GM23338 (cell line): ENCODE measurements at regions not wholly inside any gene's neighbourhood (a gene's known extent, or its start where the extent isn't known, plus 50 kb on each side); places are given as distances from the start of the nearest gene placed in this dataset.

Source experiments
- ATAC-seq: fragments of 200-7000 bp; cut with Tn5 transposase; 3 replicates; pipeline ENCODE4 v1.9.1; 2020
- DNase-seq: peaks from one replicate; pipeline ENCODE4 v3.0.0-alpha.2; 2015; ENCODE audit warnings: low spot score
- H2AFZ ChIP-seq: fragments of 200-600 bp; sonication (generic); 2 replicates; pipeline ENCODE4 v1.8.0; 2016; ENCODE audit warnings: antibody characterized with exemption, mild to moderate bottlenecking, moderate library complexity
- H3F3A ChIP-seq: fragments of 200-600 bp; sonication (generic); replicated peaks from 2 replicates; pipeline ENCODE4 v1.8.0; 2017; ENCODE audit warnings: antibody characterized with exemption, mixed run types, low read depth
- H3K27ac ChIP-seq: fragments of 200-600 bp; sonication (generic); 2 replicates; pipeline ENCODE4 v1.6.1; 2016; ENCODE audit warnings: low read depth
- H3K27me3 ChIP-seq: fragments of 200-600 bp; sonication (generic); 2 replicates; pipeline ENCODE4 v1.8.0; 2016; ENCODE audit warnings: mild to moderate bottlenecking, mixed run types, moderate library complexity; ENCODE audit not compliant: insufficient read depth
- H3K36me3 ChIP-seq: fragments of 200-600 bp; sonication (generic); 2 replicates; pipeline ENCODE4 v1.8.0; 2016; ENCODE audit warnings: mild to moderate bottlenecking; ENCODE audit not compliant: insufficient read depth
- H3K4me1 ChIP-seq: fragments of 200-600 bp; sonication (generic); 2 replicates; pipeline ENCODE4 v1.8.0; 2016; ENCODE audit warnings: mild to moderate bottlenecking, moderate library complexity; ENCODE audit not compliant: insufficient read depth
- H3K4me2 ChIP-seq: fragments of 200-600 bp; sonication (generic); 2 replicates; pipeline ENCODE4 v1.7.1; 2017; ENCODE audit warnings: mixed run types
- H3K4me3 ChIP-seq: fragments of 200-600 bp; sonication (generic); 2 replicates; pipeline ENCODE4 v1.6.1; 2016; ENCODE audit warnings: mixed run types
- H3K79me2 ChIP-seq: fragments of 200-600 bp; sonication (generic); replicated peaks from 2 replicates; pipeline ENCODE4 v1.8.0; 2017; ENCODE audit warnings: mild to moderate bottlenecking; ENCODE audit not compliant: insufficient read depth
- H3K9me2 ChIP-seq: fragments of 200-600 bp; sonication (generic); 2 replicates; pipeline ENCODE4 v1.8.0; 2017; ENCODE audit not compliant: insufficient read depth
- H4K20me1 ChIP-seq: fragments of 200-600 bp; sonication (generic); replicated peaks from 2 replicates; pipeline ENCODE4 v1.8.0; 2017; ENCODE audit warnings: mild to moderate bottlenecking; ENCODE audit not compliant: insufficient read depth
- H3K27ac Mint-ChIP-seq: 2 replicates; pipeline ENCODE4 v1.8.0; 2020; ENCODE audit warnings: inconsistent platforms, mild to moderate bottlenecking, moderate library complexity, mixed read lengths
- H3K27me3 Mint-ChIP-seq: 3 replicates; pipeline ENCODE4 v1.8.0; 2022; ENCODE audit warnings: low read depth, mild to moderate bottlenecking, moderate library complexity, mixed read lengths, inconsistent platforms; ENCODE audit not compliant: insufficient read depth, poor library complexity
- H3K36me3 Mint-ChIP-seq: 3 replicates; pipeline ENCODE4 v1.8.0; 2021; ENCODE audit warnings: low read depth, mild to moderate bottlenecking, inconsistent platforms, moderate library complexity, mixed read lengths
- H3K4me1 Mint-ChIP-seq: 3 replicates; pipeline ENCODE4 v1.8.0; 2020; ENCODE audit warnings: mild to moderate bottlenecking, inconsistent platforms, mixed read lengths
- H3K4me3 Mint-ChIP-seq: 3 replicates; pipeline ENCODE4 v1.8.0; 2021; ENCODE audit warnings: moderate library complexity, mild to moderate bottlenecking, inconsistent platforms, mixed read lengths
- H3K9me3 Mint-ChIP-seq: 3 replicates; pipeline ENCODE4 v1.8.0; 2020; ENCODE audit warnings: moderate library complexity, mild to moderate bottlenecking, inconsistent platforms, mixed read lengths
- CREB1 ChIP-seq: fragments of 250-450 bp; sonication (Bioruptor Pico); IDR thresholded peaks from 2 replicates; pipeline ENCODE4 v1.5.0; 2020; ENCODE audit warnings: low read depth, mild to moderate bottlenecking, moderate library complexity
- EZH2 ChIP-seq: fragments of 200-600 bp; sonication (generic); IDR thresholded peaks from one replicate; pipeline ENCODE4 v1.8.0; 2017; ENCODE audit warnings: antibody characterized with exemption, mild to moderate bottlenecking, low read depth; ENCODE audit not compliant: unreplicated experiment
- EZH2phosphoT487 ChIP-seq: fragments of 200-600 bp; sonication (generic); IDR thresholded peaks from one replicate; pipeline ENCODE4 v1.8.1; 2018; ENCODE audit warnings: antibody characterized with exemption; ENCODE audit not compliant: unreplicated experiment
- JUNB ChIP-seq: IDR thresholded peaks from one replicate; pipeline ENCODE4 v1.6.1; 2016; ENCODE audit warnings: antibody characterized with exemption; ENCODE audit not compliant: unreplicated experiment
- NANOG ChIP-seq: IDR thresholded peaks from 2 replicates; pipeline ENCODE4 v1.6.1; 2016; ENCODE audit warnings: antibody characterized with exemption, borderline replicate concordance
- POLR2AphosphoS5 ChIP-seq: IDR thresholded peaks from 2 replicates; pipeline ENCODE4 v1.6.1; 2016; ENCODE audit warnings: antibody characterized with exemption, low read depth
- STAT1 ChIP-seq: IDR thresholded peaks from one replicate; pipeline ENCODE4 v1.6.1; 2016; ENCODE audit warnings: antibody characterized with exemption; ENCODE audit not compliant: unreplicated experiment
- ZNF114 ChIP-seq: fragments of 250-450 bp; sonication (Bioruptor Pico); IDR thresholded peaks from 2 replicates; pipeline ENCODE4 v1.5.0; 2020; ENCODE audit warnings: mild to moderate bottlenecking, moderate library complexity
- ZNF331 ChIP-seq: fragments of 250-450 bp; sonication (Bioruptor Pico); IDR thresholded peaks from 2 replicates; pipeline ENCODE4 v1.5.0; 2020; ENCODE audit warnings: low read depth, mild to moderate bottlenecking, moderate library complexity
- TF ChIP-seq, protein P1 (sequence below): fragments of 250-450 bp; sonication (Bioruptor Pico); IDR thresholded peaks from 2 replicates; pipeline ENCODE4 v1.5.0; 2020; ENCODE audit warnings: mild to moderate bottlenecking, moderate library complexity
- TF ChIP-seq, protein P2 (sequence below): IDR thresholded peaks from one replicate; pipeline ENCODE4 v1.6.1; 2018; ENCODE audit warnings: antibody characterized with exemption; ENCODE audit not compliant: unreplicated experiment
- TF ChIP-seq, protein P3 (sequence below), 2 experiments: fragments of 200-600 bp in 1 of 2; sonication (generic) in 1 of 2; conservative IDR thresholded peaks; 2 replicates each; pipeline versions ENCODE4 v1.5.1 to v1.6.1; 2016 to 2017; ENCODE audit warnings: antibody characterized with exemption in 2 of 2, low read depth in 2 of 2, mild to moderate bottlenecking in 2 of 2, moderate library complexity in 1 of 2
- TF ChIP-seq, protein P4 (sequence below): IDR thresholded peaks from 2 replicates; pipeline ENCODE4 v1.6.1; 2016; ENCODE audit warnings: antibody characterized with exemption

DNA sequence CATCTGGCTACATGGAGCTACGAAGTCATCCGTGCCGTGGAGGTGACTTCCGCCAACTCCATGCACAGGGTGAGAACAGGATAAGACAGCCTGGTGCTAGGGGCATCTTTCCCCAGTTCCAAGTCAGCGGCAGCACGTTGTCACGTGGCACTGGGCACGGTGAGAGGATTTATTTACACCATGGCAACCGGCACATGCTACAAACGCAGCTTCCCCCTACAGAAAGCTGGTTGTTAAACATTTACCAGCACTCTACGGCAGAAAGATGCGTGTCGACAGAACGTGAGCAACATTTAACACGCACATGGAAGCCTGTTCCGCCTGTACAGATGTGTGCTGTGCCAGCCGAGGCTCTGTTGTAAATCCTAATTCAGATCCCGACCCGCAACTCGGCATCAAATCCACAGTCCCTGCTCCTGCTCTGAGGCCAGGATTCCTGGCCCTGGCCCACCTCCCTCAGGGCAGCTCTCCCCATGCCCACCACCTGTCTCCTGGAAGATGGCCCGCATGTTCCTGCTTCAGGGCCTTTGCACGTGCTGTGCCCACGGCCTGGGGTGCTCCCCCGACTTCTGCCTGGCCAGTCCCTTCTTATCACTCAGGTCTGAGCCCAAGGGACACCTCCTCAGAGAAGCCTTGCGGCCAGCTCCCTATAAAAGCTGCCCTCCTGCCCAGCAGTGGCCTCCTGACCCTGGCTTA is 114.1 kb downstream of the RFLNA start:
- H3K27ac ChIP-seq, result no peak overlapping the region
- no peak for DNase-seq
- H3K9me3 Mint-ChIP-seq, result no peaks in the 10 kb centered on the region
- H3K27ac Mint-ChIP-seq, result no peak overlapping the region
- H3K9me2 ChIP-seq, result no peaks in the 10 kb centered on the region
- no peak overlapping the region for H3K4me2 ChIP-seq
- H2AFZ ChIP-seq, result no peak overlapping the region
- peaks cover 11% of the 10 kb centered on the region; the same call in 2 of the 3 replicates for H3K36me3 Mint-ChIP-seq
- H3K4me3 Mint-ChIP-seq, result no peak overlapping the region
- ATAC-seq, result no peak
- H3K36me3 ChIP-seq, result no peaks in the 10 kb centered on the region
- no peaks in the 10 kb centered on the region; the same call in 1 of the 2 replicates for H4K20me1 ChIP-seq
- no peak overlapping the region for H3K4me3 ChIP-seq
- peaks cover 34% of the 10 kb centered on the region for H3K79me2 ChIP-seq
- H3K4me1 Mint-ChIP-seq, result peaks cover 39% of the 10 kb centered on the region
- no peaks in the 10 kb centered on the region for H3F3A ChIP-seq
- peaks cover 23% of the 10 kb centered on the region for H3K27me3 Mint-ChIP-seq
- H3K4me1 ChIP-seq, result peaks cover 10% of the 10 kb centered on the region; the same call in 1 of the 2 replicates
- no peaks in the 10 kb centered on the region for H3K27me3 ChIP-seq
- TF ChIP-seq, protein P1, sequence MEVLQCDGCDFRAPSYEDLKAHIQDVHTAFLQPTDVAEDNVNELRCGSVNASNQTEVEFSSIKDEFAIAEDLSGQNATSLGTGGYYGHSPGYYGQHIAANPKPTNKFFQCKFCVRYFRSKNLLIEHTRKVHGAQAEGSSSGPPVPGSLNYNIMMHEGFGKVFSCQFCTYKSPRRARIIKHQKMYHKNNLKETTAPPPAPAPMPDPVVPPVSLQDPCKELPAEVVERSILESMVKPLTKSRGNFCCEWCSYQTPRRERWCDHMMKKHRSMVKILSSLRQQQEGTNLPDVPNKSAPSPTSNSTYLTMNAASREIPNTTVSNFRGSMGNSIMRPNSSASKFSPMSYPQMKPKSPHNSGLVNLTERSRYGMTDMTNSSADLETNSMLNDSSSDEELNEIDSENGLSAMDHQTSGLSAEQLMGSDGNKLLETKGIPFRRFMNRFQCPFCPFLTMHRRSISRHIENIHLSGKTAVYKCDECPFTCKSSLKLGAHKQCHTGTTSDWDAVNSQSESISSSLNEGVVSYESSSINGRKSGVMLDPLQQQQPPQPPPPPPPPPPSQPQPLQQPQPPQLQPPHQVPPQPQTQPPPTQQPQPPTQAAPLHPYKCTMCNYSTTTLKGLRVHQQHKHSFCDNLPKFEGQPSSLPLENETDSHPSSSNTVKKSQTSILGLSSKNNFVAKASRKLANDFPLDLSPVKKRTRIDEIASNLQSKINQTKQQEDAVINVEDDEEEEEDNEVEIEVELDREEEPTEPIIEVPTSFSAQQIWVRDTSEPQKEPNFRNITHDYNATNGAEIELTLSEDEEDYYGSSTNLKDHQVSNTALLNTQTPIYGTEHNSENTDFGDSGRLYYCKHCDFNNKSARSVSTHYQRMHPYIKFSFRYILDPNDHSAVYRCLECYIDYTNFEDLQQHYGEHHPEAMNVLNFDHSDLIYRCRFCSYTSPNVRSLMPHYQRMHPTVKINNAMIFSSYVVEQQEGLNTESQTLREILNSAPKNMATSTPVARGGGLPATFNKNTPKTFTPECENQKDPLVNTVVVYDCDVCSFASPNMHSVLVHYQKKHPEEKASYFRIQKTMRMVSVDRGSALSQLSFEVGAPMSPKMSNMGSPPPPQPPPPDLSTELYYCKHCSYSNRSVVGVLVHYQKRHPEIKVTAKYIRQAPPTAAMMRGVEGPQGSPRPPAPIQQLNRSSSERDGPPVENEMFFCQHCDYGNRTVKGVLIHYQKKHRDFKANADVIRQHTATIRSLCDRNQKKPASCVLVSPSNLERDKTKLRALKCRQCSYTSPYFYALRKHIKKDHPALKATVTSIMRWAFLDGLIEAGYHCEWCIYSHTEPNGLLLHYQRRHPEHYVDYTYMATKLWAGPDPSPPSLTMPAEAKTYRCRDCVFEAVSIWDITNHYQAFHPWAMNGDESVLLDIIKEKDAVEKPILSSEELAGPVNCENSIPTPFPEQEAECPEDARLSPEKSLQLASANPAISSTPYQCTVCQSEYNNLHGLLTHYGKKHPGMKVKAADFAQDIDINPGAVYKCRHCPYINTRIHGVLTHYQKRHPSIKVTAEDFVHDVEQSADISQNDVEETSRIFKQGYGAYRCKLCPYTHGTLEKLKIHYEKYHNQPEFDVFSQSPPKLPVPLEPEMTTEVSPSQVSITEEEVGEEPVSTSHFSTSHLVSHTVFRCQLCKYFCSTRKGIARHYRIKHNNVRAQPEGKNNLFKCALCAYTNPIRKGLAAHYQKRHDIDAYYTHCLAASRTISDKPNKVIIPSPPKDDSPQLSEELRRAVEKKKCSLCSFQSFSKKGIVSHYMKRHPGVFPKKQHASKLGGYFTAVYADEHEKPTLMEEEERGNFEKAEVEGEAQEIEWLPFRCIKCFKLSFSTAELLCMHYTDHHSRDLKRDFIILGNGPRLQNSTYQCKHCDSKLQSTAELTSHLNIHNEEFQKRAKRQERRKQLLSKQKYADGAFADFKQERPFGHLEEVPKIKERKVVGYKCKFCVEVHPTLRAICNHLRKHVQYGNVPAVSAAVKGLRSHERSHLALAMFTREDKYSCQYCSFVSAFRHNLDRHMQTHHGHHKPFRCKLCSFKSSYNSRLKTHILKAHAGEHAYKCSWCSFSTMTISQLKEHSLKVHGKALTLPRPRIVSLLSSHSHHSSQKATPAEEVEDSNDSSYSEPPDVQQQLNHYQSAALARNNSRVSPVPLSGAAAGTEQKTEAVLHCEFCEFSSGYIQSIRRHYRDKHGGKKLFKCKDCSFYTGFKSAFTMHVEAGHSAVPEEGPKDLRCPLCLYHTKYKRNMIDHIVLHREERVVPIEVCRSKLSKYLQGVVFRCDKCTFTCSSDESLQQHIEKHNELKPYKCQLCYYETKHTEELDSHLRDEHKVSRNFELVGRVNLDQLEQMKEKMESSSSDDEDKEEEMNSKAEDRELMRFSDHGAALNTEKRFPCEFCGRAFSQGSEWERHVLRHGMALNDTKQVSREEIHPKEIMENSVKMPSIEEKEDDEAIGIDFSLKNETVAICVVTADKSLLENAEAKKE (CRISPR knock-in tag), result no peak
- TF ChIP-seq POLR2AphosphoS5 (no peak), ZNF114 (CRISPR knock-in tag) (no peak), NANOG (no peak), CREB1 (CRISPR knock-in tag) (no peak), JUNB (no peak), STAT1 (no peak), EZH2 (no peak), ZNF331 (CRISPR knock-in tag) (no peak), EZH2phosphoT487 (no peak)
- TF ChIP-seq, protein P2, sequence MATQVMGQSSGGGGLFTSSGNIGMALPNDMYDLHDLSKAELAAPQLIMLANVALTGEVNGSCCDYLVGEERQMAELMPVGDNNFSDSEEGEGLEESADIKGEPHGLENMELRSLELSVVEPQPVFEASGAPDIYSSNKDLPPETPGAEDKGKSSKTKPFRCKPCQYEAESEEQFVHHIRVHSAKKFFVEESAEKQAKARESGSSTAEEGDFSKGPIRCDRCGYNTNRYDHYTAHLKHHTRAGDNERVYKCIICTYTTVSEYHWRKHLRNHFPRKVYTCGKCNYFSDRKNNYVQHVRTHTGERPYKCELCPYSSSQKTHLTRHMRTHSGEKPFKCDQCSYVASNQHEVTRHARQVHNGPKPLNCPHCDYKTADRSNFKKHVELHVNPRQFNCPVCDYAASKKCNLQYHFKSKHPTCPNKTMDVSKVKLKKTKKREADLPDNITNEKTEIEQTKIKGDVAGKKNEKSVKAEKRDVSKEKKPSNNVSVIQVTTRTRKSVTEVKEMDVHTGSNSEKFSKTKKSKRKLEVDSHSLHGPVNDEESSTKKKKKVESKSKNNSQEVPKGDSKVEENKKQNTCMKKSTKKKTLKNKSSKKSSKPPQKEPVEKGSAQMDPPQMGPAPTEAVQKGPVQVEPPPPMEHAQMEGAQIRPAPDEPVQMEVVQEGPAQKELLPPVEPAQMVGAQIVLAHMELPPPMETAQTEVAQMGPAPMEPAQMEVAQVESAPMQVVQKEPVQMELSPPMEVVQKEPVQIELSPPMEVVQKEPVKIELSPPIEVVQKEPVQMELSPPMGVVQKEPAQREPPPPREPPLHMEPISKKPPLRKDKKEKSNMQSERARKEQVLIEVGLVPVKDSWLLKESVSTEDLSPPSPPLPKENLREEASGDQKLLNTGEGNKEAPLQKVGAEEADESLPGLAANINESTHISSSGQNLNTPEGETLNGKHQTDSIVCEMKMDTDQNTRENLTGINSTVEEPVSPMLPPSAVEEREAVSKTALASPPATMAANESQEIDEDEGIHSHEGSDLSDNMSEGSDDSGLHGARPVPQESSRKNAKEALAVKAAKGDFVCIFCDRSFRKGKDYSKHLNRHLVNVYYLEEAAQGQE, result no peak
- TF ChIP-seq, protein P3, sequence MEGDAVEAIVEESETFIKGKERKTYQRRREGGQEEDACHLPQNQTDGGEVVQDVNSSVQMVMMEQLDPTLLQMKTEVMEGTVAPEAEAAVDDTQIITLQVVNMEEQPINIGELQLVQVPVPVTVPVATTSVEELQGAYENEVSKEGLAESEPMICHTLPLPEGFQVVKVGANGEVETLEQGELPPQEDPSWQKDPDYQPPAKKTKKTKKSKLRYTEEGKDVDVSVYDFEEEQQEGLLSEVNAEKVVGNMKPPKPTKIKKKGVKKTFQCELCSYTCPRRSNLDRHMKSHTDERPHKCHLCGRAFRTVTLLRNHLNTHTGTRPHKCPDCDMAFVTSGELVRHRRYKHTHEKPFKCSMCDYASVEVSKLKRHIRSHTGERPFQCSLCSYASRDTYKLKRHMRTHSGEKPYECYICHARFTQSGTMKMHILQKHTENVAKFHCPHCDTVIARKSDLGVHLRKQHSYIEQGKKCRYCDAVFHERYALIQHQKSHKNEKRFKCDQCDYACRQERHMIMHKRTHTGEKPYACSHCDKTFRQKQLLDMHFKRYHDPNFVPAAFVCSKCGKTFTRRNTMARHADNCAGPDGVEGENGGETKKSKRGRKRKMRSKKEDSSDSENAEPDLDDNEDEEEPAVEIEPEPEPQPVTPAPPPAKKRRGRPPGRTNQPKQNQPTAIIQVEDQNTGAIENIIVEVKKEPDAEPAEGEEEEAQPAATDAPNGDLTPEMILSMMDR (conservative IDR thresholded peaks at IDR 0.05; ENCODE audit: low read depth in 2 of 2), result no peak
- TF ChIP-seq, protein P4, sequence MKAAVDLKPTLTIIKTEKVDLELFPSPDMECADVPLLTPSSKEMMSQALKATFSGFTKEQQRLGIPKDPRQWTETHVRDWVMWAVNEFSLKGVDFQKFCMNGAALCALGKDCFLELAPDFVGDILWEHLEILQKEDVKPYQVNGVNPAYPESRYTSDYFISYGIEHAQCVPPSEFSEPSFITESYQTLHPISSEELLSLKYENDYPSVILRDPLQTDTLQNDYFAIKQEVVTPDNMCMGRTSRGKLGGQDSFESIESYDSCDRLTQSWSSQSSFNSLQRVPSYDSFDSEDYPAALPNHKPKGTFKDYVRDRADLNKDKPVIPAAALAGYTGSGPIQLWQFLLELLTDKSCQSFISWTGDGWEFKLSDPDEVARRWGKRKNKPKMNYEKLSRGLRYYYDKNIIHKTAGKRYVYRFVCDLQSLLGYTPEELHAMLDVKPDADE, result no peak
